HEK293T (cell line): ENCODE measurements at regions not wholly inside any gene's neighbourhood (a gene's known extent, or its start where the extent isn't known, plus 50 kb on each side); places are given as distances from the start of the nearest gene placed in this dataset.

Source experiments
- CTCF ChIA-PET: fragments of 350-600 bp; formaldehyde crosslinking; extraction: SDS; loops from one replicate; lab custom pipeline; 2021; ENCODE audit warnings: antibody characterized with exemption, inconsistent platforms; lab: Yijun Ruan, JAX
- POLR2A ChIA-PET: fragments of 350-600 bp; formaldehyde crosslinking; extraction: SDS; loops from one replicate; lab custom pipeline; 2020; ENCODE audit warnings: antibody characterized with exemption, inconsistent platforms; lab: Yijun Ruan, JAX
- DNase-seq: peaks from one replicate; pipeline ENCODE4 v3.0.0; 2012; ENCODE audit warnings: mixed read lengths; ENCODE audit errors: extremely low spot score
- ARNT ChIP-seq: fragments of 450-650 bp; IDR thresholded peaks from 2 replicates; pipeline ENCODE4 v1.6.1; 2017; ENCODE audit warnings: mild to moderate bottlenecking
- BHLHE40 ChIP-seq: fragments of 450-650 bp; IDR thresholded peaks from 2 replicates; pipeline ENCODE4 v1.6.1; 2016; ENCODE audit warnings: mild to moderate bottlenecking, moderate library complexity, borderline replicate concordance
- CTBP1 ChIP-seq: fragments of 450-650 bp; IDR thresholded peaks from 2 replicates; pipeline ENCODE4 v1.6.1; 2016; ENCODE audit warnings: borderline replicate concordance
- ELF4 ChIP-seq: fragments of 450-650 bp; IDR thresholded peaks from 2 replicates; pipeline ENCODE4 v1.6.1; 2017; ENCODE audit warnings: antibody characterized with exemption
- FOXA1 ChIP-seq: fragments of 450-650 bp; IDR thresholded peaks from 2 replicates; pipeline ENCODE4 v1.6.1; 2016; ENCODE audit warnings: mild to moderate bottlenecking
- FOXK2 ChIP-seq: fragments of 450-650 bp; IDR thresholded peaks from 2 replicates; pipeline ENCODE4 v1.6.1; 2016; ENCODE audit warnings: mild to moderate bottlenecking
- FOXM1 ChIP-seq: fragments of 450-650 bp; IDR thresholded peaks from 2 replicates; pipeline ENCODE4 v1.6.1; 2017; ENCODE audit warnings: mild to moderate bottlenecking, borderline replicate concordance
- HDGF ChIP-seq: fragments of 450-650 bp; IDR thresholded peaks from 2 replicates; pipeline ENCODE4 v1.6.1; 2017; ENCODE audit warnings: antibody characterized with exemption, borderline replicate concordance
- L3MBTL2 ChIP-seq: fragments of 450-650 bp; conservative IDR thresholded peaks from 2 replicates; pipeline ENCODE4 v1.6.1; 2016; ENCODE audit warnings: mild to moderate bottlenecking
- LEF1 ChIP-seq: fragments of 450-650 bp; IDR thresholded peaks from 2 replicates; pipeline ENCODE4 v1.6.1; 2017; ENCODE audit warnings: mild to moderate bottlenecking, borderline replicate concordance
- NFRKB ChIP-seq: fragments of 450-650 bp; IDR thresholded peaks from 2 replicates; pipeline ENCODE4 v1.6.1; 2016; ENCODE audit warnings: mild to moderate bottlenecking, moderate library complexity
- SP1 ChIP-seq: fragments of 450-650 bp; IDR thresholded peaks from 2 replicates; pipeline ENCODE4 v1.6.1; 2017
- SUZ12 ChIP-seq: fragments of 450-650 bp; IDR thresholded peaks from 2 replicates; pipeline ENCODE4 v1.6.1; 2016; ENCODE audit warnings: mild to moderate bottlenecking
- TARDBP ChIP-seq: fragments of 450-650 bp; IDR thresholded peaks from 2 replicates; pipeline ENCODE4 v1.6.1; 2016
- ZNF384 ChIP-seq: fragments of 450-650 bp; IDR thresholded peaks from 2 replicates; pipeline ENCODE4 v1.6.1; 2016
- TF ChIP-seq, protein P1 (sequence below): fragments of 450-650 bp; IDR thresholded peaks from 2 replicates; pipeline ENCODE4 v1.6.1; 2016

DNA sequence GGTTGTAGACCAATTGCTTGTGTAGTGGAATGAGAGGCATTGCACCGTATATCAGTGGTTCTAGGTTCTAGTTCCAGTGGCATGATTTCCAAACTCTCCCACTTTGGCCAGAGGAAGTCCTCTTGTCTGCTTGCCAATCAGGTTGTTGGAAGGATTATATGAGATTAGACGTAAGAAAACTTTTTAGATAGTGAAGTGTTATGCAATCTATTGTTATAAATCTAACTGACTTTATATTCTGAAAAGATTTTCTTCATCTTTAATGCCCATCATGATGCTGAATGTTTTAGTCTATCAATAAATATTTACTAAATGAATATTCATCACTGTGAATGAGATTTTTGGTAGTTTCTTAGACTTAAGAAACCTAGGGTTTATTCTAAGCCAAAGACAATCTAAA is 152.6 kb downstream of the TFPI2 start:
- TF ChIP-seq SP1 (no peak), SUZ12 (no peak), FOXM1 (no peak), FOXA1 (no peak), FOXK2 (no peak), LEF1 (no peak), ZNF384 (no peak), CTBP1 (no peak), HDGF (no peak), L3MBTL2 (no peak), TARDBP (no peak), ELF4 (no peak), ARNT (no peak), BHLHE40 (no peak)
- TF ChIP-seq, protein P1, sequence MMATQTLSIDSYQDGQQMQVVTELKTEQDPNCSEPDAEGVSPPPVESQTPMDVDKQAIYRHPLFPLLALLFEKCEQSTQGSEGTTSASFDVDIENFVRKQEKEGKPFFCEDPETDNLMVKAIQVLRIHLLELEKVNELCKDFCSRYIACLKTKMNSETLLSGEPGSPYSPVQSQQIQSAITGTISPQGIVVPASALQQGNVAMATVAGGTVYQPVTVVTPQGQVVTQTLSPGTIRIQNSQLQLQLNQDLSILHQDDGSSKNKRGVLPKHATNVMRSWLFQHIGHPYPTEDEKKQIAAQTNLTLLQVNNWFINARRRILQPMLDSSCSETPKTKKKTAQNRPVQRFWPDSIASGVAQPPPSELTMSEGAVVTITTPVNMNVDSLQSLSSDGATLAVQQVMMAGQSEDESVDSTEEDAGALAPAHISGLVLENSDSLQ: no peak
- CTCF ChIA-PET: no interaction called here

DNA sequence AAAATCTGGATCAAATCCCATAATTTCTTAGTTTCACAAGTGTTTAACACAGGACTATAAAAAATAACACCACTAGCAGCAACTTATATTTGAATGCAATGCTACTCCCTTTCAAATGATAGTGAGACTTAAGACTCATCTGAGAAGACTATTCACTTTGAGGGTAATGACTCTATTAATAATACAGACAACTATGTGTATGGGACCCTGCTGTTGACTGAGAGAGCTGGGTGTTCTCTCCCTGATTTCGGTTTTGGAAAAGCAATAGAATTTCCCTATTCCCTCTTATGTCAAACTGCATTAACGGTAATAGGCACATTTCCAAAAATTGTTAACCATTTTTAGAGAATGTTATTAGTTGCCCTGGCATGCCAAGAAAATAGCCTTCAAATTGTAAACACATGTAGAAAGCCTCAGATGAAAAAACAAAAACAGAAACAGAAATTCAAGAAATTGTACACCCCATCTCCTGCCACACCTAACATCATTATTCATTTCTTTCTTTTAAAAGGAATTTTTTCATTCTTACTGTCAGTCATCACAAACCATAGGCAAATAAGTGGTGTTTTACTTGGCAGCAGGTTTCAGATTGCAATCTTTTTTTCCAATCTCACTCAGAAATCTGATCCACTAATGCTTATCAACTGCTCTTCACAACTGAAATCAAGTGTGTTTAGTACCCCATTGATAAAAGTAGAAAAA is 153.7 kb downstream of the TFPI2 start:
- DNase-seq: no peak
- ChIA-PET POLR2A (no interaction called here), CTCF (interaction anchor here (0.6 kb wide), 1 partner anchor 704 kb away, joined by 3 read pairs; no protein-coding TSS in a partner anchor)
- no peak for TF ChIP-seq BHLHE40
- no peak for TF ChIP-seq LEF1
- no peak for TF ChIP-seq ZNF384
- TF ChIP-seq HDGF: no peak
- TF ChIP-seq ELF4: no peak
- TF ChIP-seq FOXA1: no peak
- TF ChIP-seq SUZ12: no peak
- no peak for TF ChIP-seq SP1
- TF ChIP-seq FOXK2: no peak
- no peak for TF ChIP-seq NFRKB
- TF ChIP-seq, protein P1: no peak

More for the DNA sequence above, 152.6 kb downstream of the TFPI2 start:
- POLR2A ChIA-PET: no interaction called here
- DNase-seq: no peak

DNA sequence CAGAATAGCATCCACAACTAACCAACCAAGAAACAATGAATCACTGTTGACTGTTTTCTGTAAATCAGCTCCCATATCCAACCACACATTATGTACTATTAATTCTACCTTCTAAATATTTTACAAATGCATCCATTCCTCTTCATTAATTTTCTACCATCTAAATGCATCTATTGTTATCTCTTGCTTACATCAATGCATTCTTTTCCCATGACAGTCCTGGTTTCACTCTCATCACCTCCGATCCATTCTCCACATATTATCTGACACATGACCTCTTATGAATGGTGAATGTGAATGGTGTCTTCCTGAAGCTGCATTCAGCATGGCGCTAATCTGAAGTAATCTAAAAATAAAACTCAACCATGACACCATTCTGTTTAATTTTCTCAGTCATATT is 153.8 kb upstream of the CALCR start:
- no peak for DNase-seq
- CTCF ChIA-PET: no interaction called here
- TF ChIP-seq FOXA1: no peak
- POLR2A ChIA-PET: no interaction called here

DNA sequence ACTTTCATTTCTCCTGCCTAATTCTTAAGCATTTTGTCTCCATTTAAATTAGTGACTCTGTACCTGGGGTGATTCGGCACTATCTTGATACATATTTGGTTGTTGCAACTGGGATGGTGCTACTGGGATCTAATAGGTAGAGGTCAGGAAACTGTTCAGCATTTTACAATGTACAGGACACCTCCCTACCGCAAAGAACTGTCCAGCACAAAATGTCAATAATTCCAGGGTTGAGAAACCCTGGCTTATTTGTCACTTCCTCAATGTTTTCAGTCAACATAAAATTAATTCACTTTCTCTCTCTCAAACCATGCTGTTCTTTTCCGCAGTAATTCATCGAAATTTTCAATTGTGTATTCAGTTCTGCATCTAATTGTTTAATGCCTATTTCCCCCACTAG is 151.4 kb upstream of the CALCR start:
- ChIA-PET CTCF (no interaction called here), POLR2A (no interaction called here)
- DNase-seq: no peak
- TF ChIP-seq FOXA1: no peak
- TF ChIP-seq, protein P1: no peak
- no peak for TF ChIP-seq NFRKB
- no peak for TF ChIP-seq HDGF
- no peak for TF ChIP-seq BHLHE40
- no peak for TF ChIP-seq SUZ12
- TF ChIP-seq LEF1: no peak
- TF ChIP-seq CTBP1: no peak
- no peak for TF ChIP-seq FOXM1
- TF ChIP-seq ZNF384: no peak
- TF ChIP-seq FOXK2: no peak
- TF ChIP-seq ELF4: no peak
- TF ChIP-seq TARDBP: no peak
- no peak for TF ChIP-seq ARNT
- TF ChIP-seq SP1: no peak
- no peak for TF ChIP-seq L3MBTL2

DNA sequence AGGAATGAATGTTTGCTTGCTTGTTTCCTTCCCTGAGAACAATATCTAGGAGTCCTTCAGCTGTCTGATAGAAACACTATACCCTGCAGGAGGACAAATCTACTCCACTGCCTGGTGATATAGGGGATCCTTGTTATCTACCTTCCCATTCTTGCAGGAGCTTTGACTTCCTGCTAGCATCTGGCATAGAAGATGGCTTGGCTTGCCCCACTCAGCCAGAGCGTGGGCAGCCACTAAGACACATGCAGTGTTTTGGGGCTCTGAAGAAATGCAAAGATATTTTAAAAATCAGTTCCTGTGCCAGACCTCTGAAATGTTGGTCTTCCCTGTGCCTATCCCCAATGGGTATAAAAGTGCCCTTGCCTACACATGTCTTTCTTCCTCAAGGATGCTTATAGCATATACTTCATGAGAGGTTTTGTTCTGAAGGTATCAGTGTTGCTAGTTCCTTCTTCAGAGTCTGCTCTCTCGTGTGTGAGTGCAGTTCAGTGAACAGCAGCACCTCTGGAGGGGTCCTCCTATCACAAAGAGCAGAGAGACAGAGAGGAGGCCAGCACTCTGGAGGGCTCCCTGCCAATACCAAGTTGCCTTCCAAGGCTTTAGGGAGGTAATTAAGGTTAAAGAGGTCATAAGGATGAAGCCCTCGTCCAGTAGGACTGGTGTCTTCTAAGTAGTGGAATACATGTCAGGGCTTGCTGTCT is 149.1 kb upstream of the CALCR start:
- TF ChIP-seq, protein P1: no peak
- no peak for TF ChIP-seq HDGF
- TF ChIP-seq BHLHE40: no peak
- no peak for TF ChIP-seq ZNF384
- no peak for TF ChIP-seq ARNT
- TF ChIP-seq FOXA1: no peak
- ChIA-PET CTCF (no interaction called here), POLR2A (no interaction called here)
- DNase-seq: no peak

DNA sequence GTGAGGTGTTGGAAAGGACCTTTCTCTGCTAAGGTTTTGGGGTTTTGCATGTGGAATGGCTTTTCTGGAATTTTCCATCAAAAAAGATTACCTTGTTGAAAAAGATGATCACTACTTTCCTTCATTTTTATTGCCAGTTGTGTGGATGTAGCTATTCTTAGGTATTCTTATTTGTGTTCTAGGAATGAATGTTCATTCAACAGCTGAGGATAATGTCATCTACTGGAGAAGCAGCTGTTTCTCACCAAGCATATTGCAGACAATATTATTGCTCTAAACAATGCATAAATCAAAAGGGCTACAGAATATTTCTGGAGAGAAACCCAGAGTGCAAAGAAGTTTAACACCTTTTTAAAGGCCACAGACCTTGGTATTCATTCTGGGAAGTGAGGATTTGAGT is 145.6 kb upstream of the CALCR start:
- ChIA-PET POLR2A (no interaction called here), CTCF (interaction anchor here (0.6 to 0.7 kb wide), 2 partner anchors 107 to 435 kb away, joined by 3 to 5 read pairs; no protein-coding TSS in a partner anchor)
- TF ChIP-seq NFRKB: no peak
- TF ChIP-seq, protein P1: no peak
- TF ChIP-seq ARNT: no peak
- no peak for TF ChIP-seq FOXK2
- no peak for TF ChIP-seq TARDBP
- no peak for DNase-seq
